ENCODE measurements at regions not wholly inside any gene's neighbourhood (a gene's known extent, or its start where the extent isn't known, plus 50 kb on each side); places are given as distances from the start of the nearest gene placed in this dataset.

DNA sequence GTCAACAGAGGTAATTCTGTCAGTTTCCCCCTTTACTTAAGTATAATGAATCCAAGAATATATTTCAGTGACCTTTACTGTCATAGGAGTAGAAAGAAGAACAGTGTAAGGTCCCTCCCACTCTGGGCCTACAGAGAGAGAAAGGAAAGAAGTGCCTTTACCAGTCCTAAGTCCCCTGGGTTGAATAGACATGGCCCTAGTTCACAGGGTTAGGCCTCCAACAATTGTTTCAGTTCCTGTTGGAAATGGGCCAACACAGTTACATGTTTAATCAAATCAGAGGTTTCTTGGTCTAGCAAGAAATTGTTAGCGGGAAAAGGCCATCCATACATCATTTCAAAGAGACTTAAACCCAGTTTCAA is 605.6 kb downstream of the MTRR start:
- Histone ChIP-seq H3K4me3 (ENCODE audit: low read depth in 1 of 2, low read length in 2 of 2) (no peak overlapping the region), H3K9me3 (ENCODE audit: control insufficient read depth in 2 of 2, insufficient read depth in 1 of 2, low read depth in 1 of 2, low read length in 1 of 2) (peaks cover 0 to 6% of the 10 kb centered on the region in 2 donors), H3K4me1 (ENCODE audit: control insufficient read depth in 2 of 2, insufficient read depth in 2 of 2, low read length in 1 of 2) (no peaks in the 10 kb centered on the region), H3K36me3 (ENCODE audit: control insufficient read depth in 2 of 2, insufficient read depth in 2 of 2, low read length in 1 of 2) (no peaks in the 10 kb centered on the region), H3K27ac (ENCODE audit: low read depth in 2 of 2, low read length in 1 of 2) (no peak overlapping the region), H3K27me3 (ENCODE audit: control insufficient read depth in 1 of 2, insufficient read depth in 2 of 2, low read length in 2 of 2) (no peaks in the 10 kb centered on the region)
- WGBS, 2 donors: 92 to 95% methylated on average over 1 of the region's 1 CpG

DNA sequence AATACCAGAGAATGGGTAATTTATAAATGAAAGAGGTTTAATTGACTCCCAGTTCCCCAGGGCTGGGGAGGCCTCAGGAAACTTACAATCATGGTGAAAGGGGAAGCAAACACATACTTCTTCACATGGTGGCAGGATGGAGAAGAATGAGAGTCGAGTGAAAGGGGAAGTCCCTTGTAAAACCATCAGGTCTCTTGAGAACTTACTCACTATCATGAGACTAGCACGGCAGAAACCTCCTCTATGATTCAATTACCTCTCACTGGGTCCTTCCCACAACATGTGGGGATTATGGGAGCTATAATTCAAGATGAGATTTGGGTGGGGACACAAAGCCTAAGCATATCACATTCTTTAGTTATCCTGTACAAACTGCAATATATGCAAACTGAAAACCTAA is 609.4 kb downstream of the MTRR start:
- no peaks in the 10 kb centered on the region for H3K4me1 ChIP-seq (ENCODE audit: control insufficient read depth in 2 of 2, insufficient read depth in 2 of 2, low read length in 1 of 2)
- no peak overlapping the region for H3K27ac ChIP-seq (ENCODE audit: low read depth in 2 of 2, low read length in 1 of 2)
- H3K27me3 ChIP-seq (ENCODE audit: control insufficient read depth in 1 of 2, insufficient read depth in 2 of 2, low read length in 2 of 2): no peaks in the 10 kb centered on the region
- H3K9me3 ChIP-seq (ENCODE audit: control insufficient read depth in 2 of 2, insufficient read depth in 1 of 2, low read depth in 1 of 2, low read length in 1 of 2): no peaks in the 10 kb centered on the region
- 37 to 46% methylated on average over 2 of the region's 2 CpGs for WGBS, 2 donors
- H3K36me3 ChIP-seq (ENCODE audit: control insufficient read depth in 2 of 2, insufficient read depth in 2 of 2, low read length in 1 of 2): no peaks in the 10 kb centered on the region
- no peak overlapping the region for H3K4me3 ChIP-seq (ENCODE audit: low read depth in 1 of 2, low read length in 2 of 2)

DNA sequence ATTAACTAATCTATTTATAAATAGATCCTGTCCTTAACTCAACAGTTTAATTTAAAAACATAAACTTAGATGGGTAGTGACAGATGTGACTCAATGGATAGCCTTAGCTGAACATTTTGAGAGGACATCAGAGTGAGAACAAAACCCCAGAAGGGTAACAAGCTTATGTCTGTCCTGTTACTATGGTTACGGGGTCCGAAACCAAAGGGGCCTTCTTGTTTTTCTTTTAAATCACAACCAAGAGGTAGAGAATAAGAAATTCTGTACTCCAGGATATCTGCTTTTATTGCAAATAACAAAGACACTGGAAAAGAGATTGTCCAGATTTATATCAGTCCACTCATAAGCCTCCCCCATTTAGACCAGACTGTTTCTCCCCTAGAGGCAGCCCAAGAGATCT is 612.1 kb downstream of the MTRR start:
- Histone ChIP-seq H3K36me3 (ENCODE audit: control insufficient read depth in 2 of 2, insufficient read depth in 2 of 2, low read length in 1 of 2) (no peaks in the 10 kb centered on the region), H3K27me3 (ENCODE audit: control insufficient read depth in 1 of 2, insufficient read depth in 2 of 2, low read length in 2 of 2) (no peaks in the 10 kb centered on the region), H3K4me1 (ENCODE audit: control insufficient read depth in 2 of 2, insufficient read depth in 2 of 2, low read length in 1 of 2) (no peaks in the 10 kb centered on the region), H3K27ac (ENCODE audit: low read depth in 2 of 2, low read length in 1 of 2) (no peak overlapping the region), H3K4me3 (ENCODE audit: low read depth in 1 of 2, low read length in 2 of 2) (no peak overlapping the region), H3K9me3 (ENCODE audit: control insufficient read depth in 2 of 2, insufficient read depth in 1 of 2, low read depth in 1 of 2, low read length in 1 of 2) (no peaks in the 10 kb centered on the region)
- 91 to 93% methylated on average over 2 of the region's 2 CpGs for WGBS, 2 donors

DNA sequence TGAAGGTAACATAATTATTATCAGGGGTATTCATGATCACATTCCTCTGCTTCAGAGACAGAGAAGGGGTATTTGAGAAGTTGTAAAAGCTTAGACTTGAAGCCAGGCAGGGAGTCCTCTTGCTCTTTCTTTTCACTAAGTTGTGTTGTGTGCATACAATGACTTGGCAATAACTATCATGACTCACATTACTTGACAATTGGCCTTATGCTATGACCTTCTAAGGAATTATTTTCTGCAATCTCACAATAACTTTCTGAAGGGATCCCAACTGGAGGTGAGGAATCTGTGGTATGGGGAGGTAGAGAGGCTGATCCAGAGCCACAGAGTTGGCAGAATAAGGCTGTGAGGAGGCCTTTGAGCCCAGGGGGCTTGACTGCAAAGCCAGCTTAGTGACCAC is 622.3 kb downstream of the MTRR start:
- H3K4me1 ChIP-seq (ENCODE audit: control insufficient read depth in 2 of 2, insufficient read depth in 2 of 2, low read length in 1 of 2): no peaks in the 10 kb centered on the region
- H3K27ac ChIP-seq (ENCODE audit: low read depth in 2 of 2, low read length in 1 of 2): no peak overlapping the region
- H3K9me3 ChIP-seq (ENCODE audit: control insufficient read depth in 2 of 2, insufficient read depth in 1 of 2, low read depth in 1 of 2, low read length in 1 of 2): no peaks in the 10 kb centered on the region
- no peak overlapping the region for H3K4me3 ChIP-seq (ENCODE audit: low read depth in 1 of 2, low read length in 2 of 2)
- no peaks in the 10 kb centered on the region for H3K27me3 ChIP-seq (ENCODE audit: control insufficient read depth in 1 of 2, insufficient read depth in 2 of 2, low read length in 2 of 2)
- H3K36me3 ChIP-seq (ENCODE audit: control insufficient read depth in 2 of 2, insufficient read depth in 2 of 2, low read length in 1 of 2): no peaks in the 10 kb centered on the region

DNA sequence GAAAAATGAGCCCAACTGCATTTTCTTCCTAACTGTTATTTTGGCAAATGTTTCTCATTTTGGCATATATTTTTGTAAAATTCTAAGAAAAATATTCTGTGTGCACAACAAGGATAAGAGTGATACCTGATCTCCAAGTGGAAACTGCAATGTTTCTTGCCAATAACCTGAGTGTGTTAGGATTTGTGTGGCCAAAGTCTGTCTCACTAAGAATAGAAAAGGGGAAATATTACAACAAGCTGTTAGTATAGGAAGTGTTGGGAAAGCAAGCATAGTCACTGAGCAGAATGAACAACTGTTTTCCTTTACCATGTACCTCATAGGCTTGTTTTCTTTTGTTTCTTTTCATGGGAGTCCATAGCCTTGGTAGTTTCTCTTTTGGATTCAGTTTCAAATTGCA is 624.2 kb downstream of the MTRR start:
- no peaks in the 10 kb centered on the region for H3K27me3 ChIP-seq (ENCODE audit: control insufficient read depth in 1 of 2, insufficient read depth in 2 of 2, low read length in 2 of 2)

DNA sequence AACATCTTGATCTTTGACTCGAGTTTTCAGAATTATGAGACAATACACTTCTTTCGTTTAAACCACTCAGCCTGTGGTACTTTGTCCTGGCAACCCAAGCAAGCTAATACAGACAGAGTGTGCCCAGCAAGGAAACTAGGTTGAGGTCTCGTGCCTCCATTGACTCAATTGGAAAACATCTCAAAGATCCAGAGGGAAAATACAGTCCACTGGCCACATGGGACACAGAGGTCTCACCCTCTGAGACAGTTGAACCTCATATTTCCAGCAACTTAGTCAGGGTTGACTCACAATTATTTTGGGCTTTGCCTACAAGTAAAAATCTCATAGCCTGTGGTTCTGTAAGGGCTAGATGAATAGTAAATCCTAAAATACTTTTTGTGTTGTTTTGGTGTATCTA is 631.5 kb downstream of the MTRR start:
- Histone ChIP-seq H3K27me3 (ENCODE audit: control insufficient read depth in 1 of 2, insufficient read depth in 2 of 2, low read length in 2 of 2) (no peaks in the 10 kb centered on the region), H3K36me3 (ENCODE audit: control insufficient read depth in 2 of 2, insufficient read depth in 2 of 2, low read length in 1 of 2) (no peaks in the 10 kb centered on the region), H3K9me3 (ENCODE audit: control insufficient read depth in 2 of 2, insufficient read depth in 1 of 2, low read depth in 1 of 2, low read length in 1 of 2) (no peaks in the 10 kb centered on the region), H3K4me1 (ENCODE audit: control insufficient read depth in 2 of 2, insufficient read depth in 2 of 2, low read length in 1 of 2) (no peaks in the 10 kb centered on the region), H3K27ac (ENCODE audit: low read depth in 2 of 2, low read length in 1 of 2) (no peak overlapping the region), H3K4me3 (ENCODE audit: low read depth in 1 of 2, low read length in 2 of 2) (no peak overlapping the region)
- 62 to 75% methylated on average over 3 of the region's 3 CpGs for WGBS, 2 donors

More for the DNA sequence above, 624.2 kb downstream of the MTRR start:
- Histone ChIP-seq H3K4me3 (ENCODE audit: low read depth in 1 of 2, low read length in 2 of 2) (no peak overlapping the region), H3K27ac (ENCODE audit: low read depth in 2 of 2, low read length in 1 of 2) (no peak overlapping the region), H3K36me3 (ENCODE audit: control insufficient read depth in 2 of 2, insufficient read depth in 2 of 2, low read length in 1 of 2) (no peaks in the 10 kb centered on the region), H3K9me3 (ENCODE audit: control insufficient read depth in 2 of 2, insufficient read depth in 1 of 2, low read depth in 1 of 2, low read length in 1 of 2) (no peaks in the 10 kb centered on the region), H3K4me1 (ENCODE audit: control insufficient read depth in 2 of 2, insufficient read depth in 2 of 2, low read length in 1 of 2) (no peaks in the 10 kb centered on the region)

DNA sequence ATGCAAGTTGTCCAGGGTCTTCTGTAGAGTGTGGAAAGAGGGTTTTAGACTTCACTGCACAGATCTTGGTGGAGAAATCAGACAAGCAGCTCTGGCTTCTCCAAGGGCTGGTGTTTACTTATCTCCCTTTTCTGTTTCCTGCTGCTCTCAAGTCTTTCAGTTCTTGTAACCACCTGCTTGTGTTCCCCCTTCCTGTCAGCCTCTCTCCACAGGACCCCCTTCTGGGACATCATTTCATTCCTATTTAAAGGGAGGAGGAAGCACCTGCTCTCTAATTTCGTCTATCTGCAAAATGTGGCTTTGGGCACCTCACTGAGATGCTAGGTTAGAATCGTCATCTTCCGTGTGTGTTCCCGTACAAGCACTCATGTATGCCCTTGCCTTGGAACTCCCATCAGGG is 636.2 kb downstream of the MTRR start:
- Histone ChIP-seq H3K4me3 (ENCODE audit: low read depth in 1 of 2, low read length in 2 of 2) (no peak overlapping the region), H3K36me3 (ENCODE audit: control insufficient read depth in 2 of 2, insufficient read depth in 2 of 2, low read length in 1 of 2) (no peaks in the 10 kb centered on the region), H3K9me3 (ENCODE audit: control insufficient read depth in 2 of 2, insufficient read depth in 1 of 2, low read depth in 1 of 2, low read length in 1 of 2) (no peaks in the 10 kb centered on the region), H3K27ac (ENCODE audit: low read depth in 2 of 2, low read length in 1 of 2) (no peak overlapping the region), H3K4me1 (ENCODE audit: control insufficient read depth in 2 of 2, insufficient read depth in 2 of 2, low read length in 1 of 2) (peaks cover 0 to 2% of the 10 kb centered on the region in 2 donors), H3K27me3 (ENCODE audit: control insufficient read depth in 1 of 2, insufficient read depth in 2 of 2, low read length in 2 of 2) (no peaks in the 10 kb centered on the region)
- 69 to 72% methylated on average over 4 of the region's 4 CpGs for WGBS, 2 donors

DNA sequence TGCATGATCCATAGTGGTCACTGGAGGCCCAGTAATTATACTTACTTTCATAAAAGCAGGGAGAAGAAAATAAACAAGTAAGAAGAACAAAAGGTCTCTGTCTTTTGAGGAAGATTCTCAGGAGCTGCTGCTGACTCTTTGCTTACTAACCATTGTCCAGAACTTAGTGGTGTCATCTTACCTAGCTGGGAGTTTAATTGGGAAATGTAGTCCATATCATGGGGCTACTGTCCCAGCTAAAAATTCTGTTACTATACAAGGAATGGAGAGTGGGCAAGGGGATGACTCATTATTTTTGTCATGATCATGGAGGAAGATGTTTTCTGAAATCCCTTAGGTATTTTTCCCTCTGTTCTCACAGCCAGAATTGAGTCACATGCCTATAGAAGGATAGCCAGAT is 639.3 kb downstream of the MTRR start:
- Histone ChIP-seq H3K4me3 (ENCODE audit: low read depth in 1 of 2, low read length in 2 of 2) (no peak overlapping the region), H3K27me3 (ENCODE audit: control insufficient read depth in 1 of 2, insufficient read depth in 2 of 2, low read length in 2 of 2) (no peaks in the 10 kb centered on the region), H3K27ac (ENCODE audit: low read depth in 2 of 2, low read length in 1 of 2) (no peak overlapping the region), H3K9me3 (ENCODE audit: control insufficient read depth in 2 of 2, insufficient read depth in 1 of 2, low read depth in 1 of 2, low read length in 1 of 2) (no peaks in the 10 kb centered on the region), H3K36me3 (ENCODE audit: control insufficient read depth in 2 of 2, insufficient read depth in 2 of 2, low read length in 1 of 2) (no peaks in the 10 kb centered on the region), H3K4me1 (ENCODE audit: control insufficient read depth in 2 of 2, insufficient read depth in 2 of 2, low read length in 1 of 2) (peaks cover 0 to 2% of the 10 kb centered on the region in 2 donors)

DNA sequence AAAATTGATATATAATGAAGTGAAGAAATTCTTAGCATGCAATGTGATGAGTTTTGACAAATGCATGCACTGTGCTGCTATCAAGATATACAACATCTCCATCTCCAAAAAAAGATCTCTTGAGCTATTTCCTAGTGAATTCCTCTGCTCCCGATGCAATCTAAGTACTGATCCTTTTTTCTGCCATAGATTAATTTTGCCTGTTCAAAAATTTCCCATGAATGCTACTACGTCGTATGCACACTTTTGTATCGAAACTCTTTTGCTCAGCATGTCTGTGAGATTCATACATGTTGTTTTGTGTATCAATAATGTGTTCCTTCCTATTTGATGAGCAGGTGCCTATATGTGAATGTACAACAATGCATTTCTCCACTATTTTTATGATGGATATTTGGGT is 647.4 kb downstream of the MTRR start:
- Histone ChIP-seq H3K4me3 (ENCODE audit: low read depth in 1 of 2, low read length in 2 of 2) (no peak overlapping the region), H3K4me1 (ENCODE audit: control insufficient read depth in 2 of 2, insufficient read depth in 2 of 2, low read length in 1 of 2) (no peaks in the 10 kb centered on the region), H3K27me3 (ENCODE audit: control insufficient read depth in 1 of 2, insufficient read depth in 2 of 2, low read length in 2 of 2) (no peaks in the 10 kb centered on the region), H3K27ac (ENCODE audit: low read depth in 2 of 2, low read length in 1 of 2) (no peak overlapping the region), H3K36me3 (ENCODE audit: control insufficient read depth in 2 of 2, insufficient read depth in 2 of 2, low read length in 1 of 2) (no peaks in the 10 kb centered on the region), H3K9me3 (ENCODE audit: control insufficient read depth in 2 of 2, insufficient read depth in 1 of 2, low read depth in 1 of 2, low read length in 1 of 2) (no peaks in the 10 kb centered on the region)
- 86% methylated on average over 4 of the region's 4 CpGs for WGBS, 2 donors

DNA sequence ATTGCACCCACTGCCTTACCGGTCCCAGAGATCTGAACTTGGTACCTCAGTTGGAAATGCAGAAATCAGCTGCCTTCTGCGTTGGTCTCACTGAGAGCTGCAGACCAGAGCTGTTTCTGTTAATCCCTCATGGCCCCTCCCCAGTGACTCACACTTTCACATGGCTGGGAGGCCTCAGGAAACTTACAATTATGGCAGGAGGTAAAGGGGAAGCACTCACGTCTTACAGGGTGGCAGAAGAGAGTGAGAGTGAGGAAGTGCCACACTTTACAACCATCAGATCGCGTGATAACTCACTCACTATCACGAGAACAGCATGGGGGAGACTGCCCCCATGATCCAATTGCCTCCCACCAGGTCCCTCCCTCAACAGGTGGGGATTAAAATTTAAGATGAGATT is 648.5 kb downstream of the MTRR start:
- 55 to 65% methylated on average over 6 of the region's 6 CpGs for WGBS, 2 donors
- H3K4me3 ChIP-seq (ENCODE audit: low read depth in 1 of 2, low read length in 2 of 2): no peak overlapping the region
- H3K27ac ChIP-seq (ENCODE audit: low read depth in 2 of 2, low read length in 1 of 2): no peak overlapping the region

More for the DNA sequence above, 648.5 kb downstream of the MTRR start:
- no peaks in the 10 kb centered on the region for H3K9me3 ChIP-seq (ENCODE audit: control insufficient read depth in 2 of 2, insufficient read depth in 1 of 2, low read depth in 1 of 2, low read length in 1 of 2)
- H3K4me1 ChIP-seq (ENCODE audit: control insufficient read depth in 2 of 2, insufficient read depth in 2 of 2, low read length in 1 of 2): no peaks in the 10 kb centered on the region
- no peaks in the 10 kb centered on the region for H3K36me3 ChIP-seq (ENCODE audit: control insufficient read depth in 2 of 2, insufficient read depth in 2 of 2, low read length in 1 of 2)
- H3K27me3 ChIP-seq (ENCODE audit: control insufficient read depth in 1 of 2, insufficient read depth in 2 of 2, low read length in 2 of 2): no peaks in the 10 kb centered on the region
